ENCODE measurements at regions not wholly inside any gene's neighbourhood (a gene's known extent, or its start where the extent isn't known, plus 50 kb on each side); places are given as distances from the start of the nearest gene placed in this dataset.

- H3K4me3 ChIP-seq (ENCODE audit: low read depth, low read length): no peak overlapping the region
- DNase-seq (ENCODE audit: low read depth): no peak
- TF ChIP-seq, protein P1, sequence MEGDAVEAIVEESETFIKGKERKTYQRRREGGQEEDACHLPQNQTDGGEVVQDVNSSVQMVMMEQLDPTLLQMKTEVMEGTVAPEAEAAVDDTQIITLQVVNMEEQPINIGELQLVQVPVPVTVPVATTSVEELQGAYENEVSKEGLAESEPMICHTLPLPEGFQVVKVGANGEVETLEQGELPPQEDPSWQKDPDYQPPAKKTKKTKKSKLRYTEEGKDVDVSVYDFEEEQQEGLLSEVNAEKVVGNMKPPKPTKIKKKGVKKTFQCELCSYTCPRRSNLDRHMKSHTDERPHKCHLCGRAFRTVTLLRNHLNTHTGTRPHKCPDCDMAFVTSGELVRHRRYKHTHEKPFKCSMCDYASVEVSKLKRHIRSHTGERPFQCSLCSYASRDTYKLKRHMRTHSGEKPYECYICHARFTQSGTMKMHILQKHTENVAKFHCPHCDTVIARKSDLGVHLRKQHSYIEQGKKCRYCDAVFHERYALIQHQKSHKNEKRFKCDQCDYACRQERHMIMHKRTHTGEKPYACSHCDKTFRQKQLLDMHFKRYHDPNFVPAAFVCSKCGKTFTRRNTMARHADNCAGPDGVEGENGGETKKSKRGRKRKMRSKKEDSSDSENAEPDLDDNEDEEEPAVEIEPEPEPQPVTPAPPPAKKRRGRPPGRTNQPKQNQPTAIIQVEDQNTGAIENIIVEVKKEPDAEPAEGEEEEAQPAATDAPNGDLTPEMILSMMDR (conservative IDR thresholded peaks at IDR 0.05; ENCODE audit: low read depth, low read length): no peak
Observed at GRCh38 chr20:40331249-40331648, 357.8 kb downstream of the MAFB start.

- no peak overlapping the region for H3K4me3 ChIP-seq (ENCODE audit: low read depth, low read length)
- TF ChIP-seq, protein P1 (conservative IDR thresholded peaks at IDR 0.05; ENCODE audit: low read depth, low read length): no peak
- no peak for DNase-seq (ENCODE audit: low read depth)
Observed at GRCh38 chr20:40329321-40329720, 359.7 kb downstream of the MAFB start.

DNA sequence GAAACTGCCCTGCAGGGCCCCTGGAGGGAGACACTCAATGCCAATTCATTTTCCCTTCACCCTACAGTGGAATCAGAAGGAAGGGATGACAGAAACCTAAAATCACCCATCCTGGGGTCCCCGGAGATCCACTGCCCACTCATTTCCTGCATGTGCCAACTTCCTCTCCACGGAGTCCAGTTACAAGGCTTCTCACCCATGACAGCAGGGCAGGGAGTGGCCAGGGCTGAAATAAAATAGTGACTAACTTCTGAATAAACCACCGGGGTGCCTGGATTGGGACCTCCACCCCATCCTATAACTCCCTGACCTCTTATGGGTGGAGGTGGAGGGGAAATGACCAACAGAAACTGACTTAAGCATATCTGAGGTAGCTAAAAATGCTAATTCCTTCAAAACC is 362.3 kb downstream of the MAFB start:
- DNase-seq (ENCODE audit: low read depth): no peak
- TF ChIP-seq, protein P1 (conservative IDR thresholded peaks at IDR 0.05; ENCODE audit: low read depth, low read length): no peak
- H3K4me3 ChIP-seq (ENCODE audit: low read depth, low read length): no peak overlapping the region

DNA sequence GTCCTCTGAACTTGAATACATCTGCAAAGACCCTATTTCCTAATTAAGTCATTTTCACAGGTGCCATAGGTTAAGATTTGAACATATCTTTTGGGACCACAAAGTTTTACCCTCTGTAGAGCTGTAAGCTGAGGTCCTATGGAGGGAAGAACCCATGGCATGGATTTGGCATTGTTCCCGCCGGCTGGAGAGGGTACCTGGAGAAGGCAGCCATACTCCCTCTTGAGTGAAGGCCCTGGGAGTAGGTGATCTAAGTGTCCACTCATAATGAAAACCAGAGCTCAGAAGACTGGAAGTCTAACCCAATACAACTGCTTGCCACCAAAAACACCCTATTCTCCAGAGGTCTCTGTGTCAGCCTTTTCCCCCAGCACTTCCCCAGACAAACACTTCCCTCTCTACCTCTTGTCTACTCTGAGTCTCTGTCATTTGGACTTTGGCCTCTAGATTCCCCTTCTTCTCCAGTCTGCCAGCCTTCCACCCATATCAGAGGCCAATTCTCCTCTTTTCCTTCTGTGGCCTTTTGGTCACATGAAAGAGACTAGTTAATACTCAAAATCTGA is 363.9 kb downstream of the MAFB start:
- H3K4me3 ChIP-seq (ENCODE audit: low read depth, low read length): no peak overlapping the region
- TF ChIP-seq, protein P1 (conservative IDR thresholded peaks at IDR 0.05; ENCODE audit: low read depth, low read length): no peak
- DNase-seq (ENCODE audit: low read depth): no peak

GRCh38 chr20:40323361-40323794 is 365.7 kb downstream of the MAFB start:
- TF ChIP-seq, protein P1 (conservative IDR thresholded peaks at IDR 0.05; ENCODE audit: low read depth, low read length): no peak
- no peak overlapping the region for H3K4me3 ChIP-seq (ENCODE audit: low read depth, low read length)
- DNase-seq (ENCODE audit: low read depth): no peak

- no peak for DNase-seq (ENCODE audit: low read depth)
- TF ChIP-seq, protein P1 (conservative IDR thresholded peaks at IDR 0.05; ENCODE audit: low read depth, low read length): no peak
- no peak overlapping the region for H3K4me3 ChIP-seq (ENCODE audit: low read depth, low read length)
Observed at GRCh38 chr20:40322941-40323340, 366.1 kb downstream of the MAFB start.

GRCh38 chr20:40320517-40321011 is 368.5 kb downstream of the MAFB start:
- TF ChIP-seq, protein P1 (conservative IDR thresholded peaks at IDR 0.05; ENCODE audit: low read depth, low read length): no peak
- no peak overlapping the region for H3K4me3 ChIP-seq (ENCODE audit: low read depth, low read length)
- no peak for DNase-seq (ENCODE audit: low read depth)

Data from epithelial cell of proximal tubule (primary cell).